Amniotic epithelial cell (primary cell): ENCODE measurements at regions not wholly inside any gene's neighbourhood (a gene's known extent, or its start where the extent isn't known, plus 50 kb on each side); places are given as distances from the start of the nearest gene placed in this dataset.

Source experiments
- DNase-seq: peaks from one replicate; pipeline ENCODE4 v3.0.0-alpha.2; 2010; ENCODE audit warnings: low read depth

GRCh38 chr22:47465222-47465621, 702.8 kb downstream of the TBC1D22A start:
- DNase-seq, result no peak

DNA sequence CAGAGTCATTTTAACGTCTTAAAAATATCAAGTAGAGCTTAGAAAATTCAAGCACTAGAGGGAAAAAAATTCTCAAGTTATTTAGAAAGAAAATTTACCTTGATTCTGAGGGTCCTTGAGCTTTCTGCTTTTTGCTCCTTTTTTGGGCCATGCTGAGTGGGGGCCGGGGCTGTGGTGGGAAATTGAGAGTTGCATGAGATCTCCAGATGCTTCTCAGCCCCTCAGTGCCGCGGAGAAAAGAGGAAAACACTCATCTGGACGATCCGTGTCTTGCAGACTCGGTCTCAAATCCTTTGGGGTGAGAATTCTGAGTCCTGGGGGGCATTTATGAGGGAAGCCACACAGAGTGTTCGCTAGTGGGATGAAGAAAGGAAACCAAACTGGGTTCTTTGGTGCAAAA, 700.8 kb downstream of the TBC1D22A start:
- no peak for DNase-seq

DNA sequence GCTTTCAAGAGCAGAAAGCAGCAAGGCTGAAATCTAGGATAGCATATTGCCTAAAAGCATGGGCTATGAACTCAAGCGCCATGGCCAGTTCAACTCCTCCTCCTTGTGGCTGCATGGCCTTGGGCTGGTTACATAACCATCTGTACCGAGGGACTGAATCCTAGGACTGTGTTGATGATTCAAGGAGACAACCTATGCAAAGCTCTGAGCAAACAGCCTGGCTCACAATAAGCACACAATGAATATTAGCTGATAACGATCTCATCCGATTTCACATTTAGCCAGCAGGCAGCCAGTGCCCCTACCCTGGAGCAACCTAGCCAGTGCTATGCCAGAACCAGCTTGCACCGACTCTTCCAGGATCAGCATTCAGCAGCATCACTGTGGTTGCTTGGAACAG, 698.4 kb downstream of the TBC1D22A start:
- DNase-seq, result no peak

- DNase-seq, result no peak
These were observed 697.7 kb downstream of the TBC1D22A start for GRCh38 chr22:47460176-47460575.

- no peak for DNase-seq
These were observed 695.9 kb downstream of the TBC1D22A start for GRCh38 chr22:47458348-47458747.

GRCh38 chr22:47457509-47458300, 695.3 kb downstream of the TBC1D22A start:
- no peak for DNase-seq

DNA sequence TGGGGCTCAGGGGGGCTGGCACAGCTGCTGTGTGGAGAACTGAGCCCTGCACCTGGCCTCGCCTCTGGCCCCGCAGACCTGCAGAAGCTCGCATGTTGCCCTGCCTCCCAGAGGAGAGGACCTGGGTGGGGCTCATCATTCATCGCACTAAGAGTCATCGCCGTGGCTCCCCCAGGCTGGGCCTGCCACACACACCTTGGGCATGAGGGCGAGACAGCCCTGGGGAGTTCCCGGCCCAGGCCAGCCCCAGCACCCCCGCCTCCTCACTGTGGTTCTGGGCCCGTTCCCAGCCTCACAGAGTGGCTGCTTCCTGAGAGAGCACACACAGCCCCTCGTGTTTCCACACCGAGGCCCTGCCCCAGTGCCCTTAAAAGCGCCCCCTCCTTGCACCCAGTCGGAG, 694.6 kb downstream of the TBC1D22A start:
- no peak for DNase-seq

GRCh38 chr22:47456031-47456430, 693.6 kb downstream of the TBC1D22A start:
- no peak for DNase-seq

GRCh38 chr22:47453049-47453448, 690.6 kb downstream of the TBC1D22A start:
- DNase-seq, result no peak

DNA sequence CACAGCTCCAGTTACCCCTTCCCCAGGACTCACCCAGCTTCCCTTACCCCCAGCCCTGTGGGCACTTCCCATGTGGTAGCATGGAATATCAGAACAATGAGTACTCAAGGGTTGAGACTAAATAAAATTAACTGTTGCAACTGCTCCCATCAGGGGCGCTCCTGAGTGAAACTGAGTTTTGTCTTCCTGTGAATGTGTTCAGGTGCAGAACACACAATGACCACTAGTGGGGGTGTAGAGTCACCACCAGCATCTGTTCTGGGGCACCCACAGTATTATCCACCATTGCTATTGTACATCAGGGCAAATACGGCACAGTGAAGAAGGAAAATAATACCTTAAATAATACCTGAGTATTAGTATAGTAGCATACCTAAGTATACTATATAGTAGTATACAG, 689.7 kb downstream of the TBC1D22A start:
- no peak for DNase-seq

- no peak for DNase-seq
These were observed 688.5 kb downstream of the TBC1D22A start for GRCh38 chr22:47450876-47451475.

GRCh38 chr22:47449508-47450270, 687.2 kb downstream of the TBC1D22A start:
- DNase-seq, result no peak

DNA sequence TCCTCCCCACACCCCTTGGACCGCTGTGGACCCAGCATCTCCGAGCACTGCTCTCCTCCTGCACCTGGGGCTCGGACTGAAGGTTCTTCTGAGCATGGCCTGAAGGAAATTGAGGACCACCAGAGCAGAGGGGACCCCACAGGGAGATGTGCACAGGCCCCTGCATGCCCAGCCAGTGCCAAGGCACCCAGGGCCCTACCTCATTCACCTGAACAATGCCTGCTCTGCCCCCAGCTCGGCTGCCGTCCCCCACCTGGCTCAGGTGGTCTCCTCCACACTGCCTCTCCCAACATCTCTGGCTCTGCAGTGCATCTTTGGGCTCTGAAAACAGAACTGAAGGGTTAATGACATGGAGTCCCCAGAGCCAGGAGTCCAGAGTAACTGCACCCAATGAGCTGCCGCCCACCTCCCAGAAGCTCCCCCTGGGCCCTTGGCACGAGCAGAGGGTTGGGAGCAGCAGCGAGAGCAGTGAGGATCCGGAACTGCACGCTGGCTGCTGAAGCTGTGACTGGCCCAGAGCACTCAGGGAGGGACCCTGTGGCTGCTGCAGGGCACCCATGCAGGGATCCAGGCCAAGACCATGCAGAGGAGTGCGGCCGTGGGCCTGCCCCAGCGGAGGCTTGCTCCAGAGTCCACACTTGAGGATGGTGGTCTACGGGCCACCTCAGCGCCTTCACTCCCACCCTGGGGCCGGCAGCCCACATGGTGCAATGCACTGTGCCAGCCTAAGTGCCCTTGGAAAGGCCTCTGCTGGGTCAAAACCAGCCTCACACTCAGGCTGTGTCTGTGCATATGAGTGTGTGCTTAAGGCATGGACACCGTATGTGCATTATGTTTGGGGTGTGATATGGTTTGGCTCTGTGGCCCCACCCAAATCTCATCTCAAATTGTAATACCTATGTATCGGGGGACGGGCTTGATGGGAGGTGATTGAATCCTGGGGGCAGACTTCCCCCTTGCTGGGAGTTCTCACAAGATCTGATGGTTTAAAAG, 686.1 kb downstream of the TBC1D22A start:
- no peak for DNase-seq

- DNase-seq, result no peak
These were observed 684.7 kb downstream of the TBC1D22A start for GRCh38 chr22:47446821-47447810.

DNA sequence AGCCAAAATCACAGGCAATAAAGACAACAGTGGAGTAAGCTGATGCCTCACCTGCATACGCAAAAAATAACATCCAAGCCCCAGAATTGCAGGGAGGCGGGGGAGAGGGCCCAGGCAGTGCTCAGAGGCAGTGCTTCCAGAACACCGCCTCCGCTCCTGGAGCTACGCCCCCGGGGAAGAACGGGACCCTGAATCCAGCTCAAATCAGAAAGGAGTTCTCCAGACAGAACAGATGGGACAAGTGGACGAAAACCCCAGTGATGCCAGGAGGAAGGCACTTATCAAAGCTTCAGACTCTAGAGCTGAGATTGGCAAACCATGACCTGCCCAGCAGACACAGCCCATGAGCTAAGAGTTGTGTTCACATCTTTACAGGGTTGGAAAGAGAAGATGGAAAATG, 683.9 kb downstream of the TBC1D22A start:
- no peak for DNase-seq

GRCh38 chr22:47445716-47446290, 683.4 kb downstream of the TBC1D22A start:
- DNase-seq, result no peak

- no peak for DNase-seq
These were observed 682.8 kb downstream of the TBC1D22A start for GRCh38 chr22:47445212-47445611.

- no peak for DNase-seq
These were observed 682.3 kb downstream of the TBC1D22A start for GRCh38 chr22:47444746-47445065.

- DNase-seq, result no peak
These were observed 681.6 kb downstream of the TBC1D22A start for GRCh38 chr22:47443836-47444745.
